Vagina (tissue), 2 donors: ENCODE measurements at regions not wholly inside any gene's neighbourhood (a gene's known extent, or its start where the extent isn't known, plus 50 kb on each side); places are given as distances from the start of the nearest gene placed in this dataset.

Source experiments
- DNase-seq, 2 donors: peaks; one replicate each; pipeline ENCODE4 v3.0.0-alpha.2; 2017; ENCODE audit errors: extremely low spot score in 2 of 2
- H3K27ac ChIP-seq: fragments of 200-600 bp; sonication (generic); one replicate; pipeline ENCODE4 v1.5.1; 2019
- H3K27me3 ChIP-seq: fragments of 200-600 bp; sonication (generic); one replicate; pipeline ENCODE4 v1.5.1; 2019
- H3K36me3 ChIP-seq, 2 donors: fragments of 200-600 bp; sonication (generic); one replicate each; pipeline ENCODE4 v1.5.1; 2017 to 2019
- H3K4me1 ChIP-seq: fragments of 200-600 bp; sonication (generic); one replicate; pipeline ENCODE4 v1.5.1; 2019
- H3K4me3 ChIP-seq, 2 donors: fragments of 200-600 bp; sonication (generic); 1 replicate in 1 of 2; 2 replicates in 1 of 2; pipeline ENCODE4 v1.5.1; 2016 to 2019
- H3K9me3 ChIP-seq: fragments of 200-600 bp; sonication (generic); one replicate; pipeline ENCODE4 v1.5.1; 2019
- POLR2A ChIP-seq, 2 donors: fragments of 450-650 bp; IDR thresholded peaks; one replicate each; pipeline ENCODE4 v1.6.1; 2017; ENCODE audit warnings: antibody characterized with exemption in 2 of 2, mild to moderate bottlenecking in 2 of 2, moderate library complexity in 2 of 2
- POLR2AphosphoS5 ChIP-seq, 2 donors: sonication (generic); formaldehyde crosslinking; IDR thresholded peaks; one replicate each; pipeline ENCODE4 v1.9.0; 2017; ENCODE audit warnings: antibody characterized with exemption in 2 of 2, mild to moderate bottlenecking in 2 of 2, low read depth in 1 of 2; ENCODE audit not compliant: insufficient read depth in 1 of 2
- intact Hi-C: fragments of 100-400 bp; cut with DNase I; formaldehyde crosslinking; loops from one replicate; pipeline ENCODE4 v1.15.1; 2023
- TF ChIP-seq, protein P1 (sequence below), 3 experiments: fragments of 450-650 bp in 2 of 3; fragments of 200-600 bp in 1 of 3; sonication (generic) in 1 of 3; IDR thresholded peaks; one replicate each; pipeline ENCODE4 v1.5.1; 2017 to 2019; ENCODE audit warnings: antibody characterized with exemption in 3 of 3, mild to moderate bottlenecking in 2 of 3, moderate library complexity in 2 of 3

GRCh38 chr13:67844574-67844973 is 614.4 kb upstream of the PCDH9 start:
- Histone ChIP-seq H3K27ac (no peak overlapping the region), H3K27me3 (no peaks in the 10 kb centered on the region), H3K4me1 (no peaks in the 10 kb centered on the region), H3K4me3 (no peak overlapping the region), H3K9me3 (no peaks in the 10 kb centered on the region), H3K36me3 (no peaks in the 10 kb centered on the region)
- DNase-seq, result no peak
- intact Hi-C loops, result no loop called here
- TF ChIP-seq, protein P1, sequence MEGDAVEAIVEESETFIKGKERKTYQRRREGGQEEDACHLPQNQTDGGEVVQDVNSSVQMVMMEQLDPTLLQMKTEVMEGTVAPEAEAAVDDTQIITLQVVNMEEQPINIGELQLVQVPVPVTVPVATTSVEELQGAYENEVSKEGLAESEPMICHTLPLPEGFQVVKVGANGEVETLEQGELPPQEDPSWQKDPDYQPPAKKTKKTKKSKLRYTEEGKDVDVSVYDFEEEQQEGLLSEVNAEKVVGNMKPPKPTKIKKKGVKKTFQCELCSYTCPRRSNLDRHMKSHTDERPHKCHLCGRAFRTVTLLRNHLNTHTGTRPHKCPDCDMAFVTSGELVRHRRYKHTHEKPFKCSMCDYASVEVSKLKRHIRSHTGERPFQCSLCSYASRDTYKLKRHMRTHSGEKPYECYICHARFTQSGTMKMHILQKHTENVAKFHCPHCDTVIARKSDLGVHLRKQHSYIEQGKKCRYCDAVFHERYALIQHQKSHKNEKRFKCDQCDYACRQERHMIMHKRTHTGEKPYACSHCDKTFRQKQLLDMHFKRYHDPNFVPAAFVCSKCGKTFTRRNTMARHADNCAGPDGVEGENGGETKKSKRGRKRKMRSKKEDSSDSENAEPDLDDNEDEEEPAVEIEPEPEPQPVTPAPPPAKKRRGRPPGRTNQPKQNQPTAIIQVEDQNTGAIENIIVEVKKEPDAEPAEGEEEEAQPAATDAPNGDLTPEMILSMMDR (IDR thresholded peaks at IDR 0.05), result no peak
- TF ChIP-seq POLR2A (IDR thresholded peaks at IDR 0.05), result no peak

DNA sequence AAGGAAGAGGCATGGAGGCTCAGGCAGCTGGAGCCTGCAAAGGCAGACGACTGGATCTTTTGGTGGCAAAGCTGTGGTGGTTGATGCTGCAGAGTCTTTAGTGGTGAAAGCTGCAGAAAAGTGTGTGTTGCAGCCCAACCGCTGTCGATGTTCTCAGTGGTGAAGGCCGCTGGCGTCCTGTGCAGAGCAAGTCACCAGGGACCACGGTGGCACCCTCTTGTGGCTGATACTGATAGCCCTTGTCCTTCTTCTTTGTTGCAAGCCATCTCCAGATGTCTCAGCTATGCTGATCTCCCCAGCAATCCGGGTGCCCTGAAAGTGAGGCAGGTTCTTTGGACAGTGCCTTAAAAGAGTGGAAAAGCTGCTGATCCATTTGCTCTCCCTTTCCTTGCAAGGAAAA is 610.9 kb upstream of the PCDH9 start:
- DNase-seq, result no peak
- intact Hi-C loops, result no loop called here

GRCh38 chr13:67833564-67833963 is 603.4 kb upstream of the PCDH9 start:
- H3K9me3 ChIP-seq, result no peaks in the 10 kb centered on the region
- H3K4me3 ChIP-seq, result no peak overlapping the region
- no peak overlapping the region for H3K27ac ChIP-seq
- intact Hi-C loops, result no loop called here
- no peak for TF ChIP-seq POLR2A (IDR thresholded peaks at IDR 0.05)
- no peaks in the 10 kb centered on the region for H3K4me1 ChIP-seq
- H3K36me3 ChIP-seq, result no peaks in the 10 kb centered on the region
- H3K27me3 ChIP-seq, result no peaks in the 10 kb centered on the region
- no peak for DNase-seq

More for the DNA sequence above, 610.9 kb upstream of the PCDH9 start:
- Histone ChIP-seq H3K36me3 (no peaks in the 10 kb centered on the region), H3K27me3 (no peaks in the 10 kb centered on the region), H3K4me3 (no peak overlapping the region), H3K4me1 (no peaks in the 10 kb centered on the region), H3K9me3 (no peaks in the 10 kb centered on the region), H3K27ac (no peak overlapping the region)
- TF ChIP-seq, protein P1 (IDR thresholded peaks at IDR 0.05), result no peak
- no peak for TF ChIP-seq POLR2AphosphoS5 (IDR thresholded peaks at IDR 0.05; ENCODE audit: insufficient read depth in 1 of 2, low read depth in 1 of 2)

DNA sequence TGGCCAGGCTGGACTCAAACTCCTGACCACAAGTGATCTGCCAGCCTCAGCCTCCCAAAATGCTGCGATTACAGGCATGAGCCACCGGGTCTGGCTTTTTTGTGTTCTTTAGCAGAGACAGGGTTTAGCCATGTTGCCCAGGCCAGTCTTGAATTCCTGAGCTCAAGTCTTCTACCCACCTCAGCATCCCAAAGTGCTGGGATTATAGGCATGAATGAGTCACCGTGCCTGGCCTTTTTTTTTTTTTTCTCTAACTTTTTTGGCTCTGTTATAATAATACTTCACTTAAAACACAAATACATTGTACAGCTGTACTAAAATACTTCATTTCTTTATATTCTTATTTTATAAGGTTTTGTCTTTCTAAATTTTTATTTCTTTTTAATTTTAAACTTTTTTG is 599.5 kb upstream of the PCDH9 start:
- Histone ChIP-seq H3K27ac (no peak overlapping the region), H3K9me3 (no peaks in the 10 kb centered on the region), H3K4me3 (no peak overlapping the region), H3K36me3 (no peaks in the 10 kb centered on the region), H3K27me3 (no peaks in the 10 kb centered on the region), H3K4me1 (no peaks in the 10 kb centered on the region)
- TF ChIP-seq, protein P1 (IDR thresholded peaks at IDR 0.05), result no peak
- intact Hi-C loops, result no loop called here
- no peak for DNase-seq

- no peak overlapping the region for H3K4me3 ChIP-seq
- H3K27me3 ChIP-seq, result no peaks in the 10 kb centered on the region
- DNase-seq, result no peak
- no peak overlapping the region for H3K27ac ChIP-seq
- no peaks in the 10 kb centered on the region for H3K36me3 ChIP-seq
- TF ChIP-seq POLR2AphosphoS5 (IDR thresholded peaks at IDR 0.05; ENCODE audit: insufficient read depth in 1 of 2, low read depth in 1 of 2) (no peak), POLR2A (IDR thresholded peaks at IDR 0.05) (no peak)
- TF ChIP-seq, protein P1 (IDR thresholded peaks at IDR 0.05), result no peak
- no peaks in the 10 kb centered on the region for H3K9me3 ChIP-seq
- intact Hi-C loops, result no loop called here
- no peaks in the 10 kb centered on the region for H3K4me1 ChIP-seq
These were observed 597.9 kb upstream of the PCDH9 start for GRCh38 chr13:67827992-67828391.

DNA sequence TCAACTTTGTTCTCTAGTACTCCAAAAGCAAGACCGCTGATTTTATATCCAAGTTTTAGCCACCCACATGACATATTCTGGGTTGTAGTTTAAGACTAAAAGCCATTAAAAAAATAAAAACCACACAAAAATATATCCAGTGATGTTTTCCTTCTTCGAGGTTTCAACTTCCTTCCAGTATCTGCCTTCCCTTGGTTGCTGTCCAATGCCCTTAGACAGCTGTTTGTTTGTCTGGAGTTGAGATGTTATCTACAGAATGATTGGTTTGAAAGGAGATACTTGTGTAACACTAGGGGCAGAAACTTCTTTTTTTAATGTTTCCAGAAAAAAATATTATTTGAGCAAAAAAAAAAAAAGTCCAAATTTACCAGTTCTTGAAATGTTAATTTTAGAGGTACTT is 591.5 kb upstream of the PCDH9 start:
- TF ChIP-seq POLR2A (IDR thresholded peaks at IDR 0.05), result no peak
- no peak for TF ChIP-seq POLR2AphosphoS5 (IDR thresholded peaks at IDR 0.05; ENCODE audit: insufficient read depth in 1 of 2, low read depth in 1 of 2)
- TF ChIP-seq, protein P1 (IDR thresholded peaks at IDR 0.05), result no peak
- no peak overlapping the region for H3K4me3 ChIP-seq
- H3K9me3 ChIP-seq, result no peaks in the 10 kb centered on the region
- no peaks in the 10 kb centered on the region for H3K4me1 ChIP-seq
- no peak for DNase-seq
- no peak overlapping the region for H3K27ac ChIP-seq
- no peaks in the 10 kb centered on the region for H3K36me3 ChIP-seq
- no peaks in the 10 kb centered on the region for H3K27me3 ChIP-seq
- intact Hi-C loops, result no loop called here
